IMR-90 (cell line): ENCODE measurements at regions not wholly inside any gene's neighbourhood (a gene's known extent, or its start where the extent isn't known, plus 50 kb on each side); places are given as distances from the start of the nearest gene placed in this dataset.

Experiments
- ATAC-seq: fragments of 200-7000 bp; cut with Tn5 transposase; 2 replicates; pipeline ENCODE4 v1.9.1; 2020; ENCODE audit warnings: low read depth, mild to moderate bottlenecking, moderate library complexity
- BruUV-seq: library from RNA; stranded (reverse); fragments of 400-500 nt; replicated peaks from 2 replicates; lab custom pipeline; 2021; lab: Mats Ljungman, UMichigan
- CTCF ChIA-PET: fragments of 300-600 bp; formaldehyde crosslinking; extraction: SDS; loops from one replicate; lab custom pipeline; 2021; ENCODE audit warnings: antibody characterized with exemption; lab: Yijun Ruan, JAX
- POLR2A ChIA-PET: fragments of 300-600 bp; sonication (Branson Sonifier 250); formaldehyde crosslinking; loops from one replicate; lab custom pipeline; 2022; ENCODE audit warnings: antibody characterized with exemption; ENCODE audit not compliant: unreplicated experiment; lab: Charles Lee
- DNase-seq: peaks from one replicate; pipeline ENCODE4 v3.0.0; 2013
- H2AFZ ChIP-seq: replicated peaks from 2 replicates; pipeline ENCODE3; 2013; ENCODE audit warnings: low read length, mild to moderate bottlenecking; ENCODE audit not compliant: poor library complexity
- H2AK5ac ChIP-seq: 2 replicates; pipeline ENCODE4 v1.6.1; 2013; ENCODE audit warnings: low read depth, low read length, inconsistent platforms
- H2AK9ac ChIP-seq: replicated peaks from 2 replicates; pipeline ENCODE3; 2013; ENCODE audit warnings: mild to moderate bottlenecking, low read depth, low read length, moderate library complexity; ENCODE audit not compliant: poor library complexity
- H2BK120ac ChIP-seq: 2 replicates; pipeline ENCODE4 v1.6.1; 2013; ENCODE audit warnings: low read depth, low read length, inconsistent platforms
- H2BK15ac ChIP-seq: 3 replicates; pipeline ENCODE4 v1.6.1; 2013; ENCODE audit warnings: low read depth, low read length, inconsistent platforms
- H2BK20ac ChIP-seq: 2 replicates; pipeline ENCODE4 v1.6.1; 2013; ENCODE audit warnings: low read depth, mild to moderate bottlenecking, inconsistent platforms, low read length, moderate library complexity
- H2BK5ac ChIP-seq: 2 replicates; pipeline ENCODE4 v1.6.1; 2013; ENCODE audit warnings: mild to moderate bottlenecking, low read depth, low read length, inconsistent platforms; ENCODE audit not compliant: poor library complexity, severe bottlenecking
- H3K14ac ChIP-seq: replicated peaks from 2 replicates; pipeline ENCODE4 v1.6.1; 2013; ENCODE audit warnings: low read depth, low read length, inconsistent platforms
- H3K18ac ChIP-seq: 2 replicates; pipeline ENCODE4 v1.6.1; 2013; ENCODE audit warnings: low read depth, low read length, control low read depth
- H3K23ac ChIP-seq: 2 replicates; pipeline ENCODE4 v1.6.1; 2013; ENCODE audit warnings: low read depth, low read length, inconsistent platforms
- H3K27ac ChIP-seq: 2 replicates; pipeline ENCODE4 v1.5.1; 2013; ENCODE audit warnings: mild to moderate bottlenecking, control low read depth, low read length; ENCODE audit not compliant: insufficient read depth
- H3K27me3 ChIP-seq: 2 replicates; pipeline ENCODE4 v1.6.1; 2013; ENCODE audit warnings: low read length; ENCODE audit not compliant: control insufficient read depth, insufficient read depth
- H3K36me3 ChIP-seq: 2 replicates; pipeline ENCODE4 v1.6.1; 2013; ENCODE audit warnings: low read length, mixed read lengths; ENCODE audit not compliant: control insufficient read depth, insufficient read depth
- H3K4ac ChIP-seq: 2 replicates; pipeline ENCODE4 v1.6.1; 2013; ENCODE audit warnings: low read depth, low read length, inconsistent platforms
- H3K4me1 ChIP-seq: 2 replicates; pipeline ENCODE4 v1.6.1; 2013; ENCODE audit warnings: low read length, mixed read lengths; ENCODE audit not compliant: control insufficient read depth, insufficient read depth
- H3K4me2 ChIP-seq: 2 replicates; pipeline ENCODE4 v1.6.1; 2013; ENCODE audit warnings: low read depth, mild to moderate bottlenecking, control low read depth, low read length, moderate library complexity
- H3K4me3 ChIP-seq: 2 replicates; pipeline ENCODE4 v1.5.1; 2013; ENCODE audit warnings: low read depth, mild to moderate bottlenecking, control low read depth, low read length, moderate library complexity; ENCODE audit not compliant: insufficient read depth
- H3K56ac ChIP-seq: 2 replicates; pipeline ENCODE4 v1.6.1; 2013; ENCODE audit warnings: low read length, inconsistent platforms; ENCODE audit not compliant: insufficient read depth; ENCODE audit errors: extremely low read depth
- H3K79me1 ChIP-seq, 2 experiments: 2 replicates each; pipeline ENCODE4 v1.6.1; 2013; ENCODE audit warnings: low read length in 2 of 2, inconsistent platforms in 1 of 2, low read depth in 1 of 2
- H3K9ac ChIP-seq: 2 replicates; pipeline ENCODE4 v1.6.1; 2013; ENCODE audit warnings: low read depth, low read length, control low read depth
- H3K9me1 ChIP-seq: 2 replicates; pipeline ENCODE4 v1.6.1; 2013; ENCODE audit warnings: low read length, inconsistent platforms; ENCODE audit not compliant: insufficient read depth
- H3K9me3 ChIP-seq: 2 replicates; pipeline ENCODE4 v1.6.1; 2013; ENCODE audit warnings: low read length; ENCODE audit not compliant: control insufficient read depth, insufficient read depth
- H4K20me1 ChIP-seq: 2 replicates; pipeline ENCODE4 v1.6.1; 2013; ENCODE audit warnings: low read length, inconsistent platforms; ENCODE audit not compliant: insufficient read depth
- H4K5ac ChIP-seq: 2 replicates; pipeline ENCODE4 v1.6.1; 2013; ENCODE audit warnings: mild to moderate bottlenecking, low read depth, low read length, control low read depth
- H4K8ac ChIP-seq, 2 experiments: 2 replicates each; pipeline ENCODE4 v1.6.1; 2013; ENCODE audit warnings: low read depth in 2 of 2, low read length in 2 of 2, control low read depth in 1 of 2, inconsistent platforms in 1 of 2
- H4K91ac ChIP-seq: 2 replicates; pipeline ENCODE4 v1.6.1; 2013; ENCODE audit warnings: low read depth, low read length, inconsistent platforms; ENCODE audit not compliant: insufficient read depth
- BHLHE40 ChIP-seq: fragments of 150-350 bp; IDR thresholded peaks from 2 replicates; pipeline ENCODE4 v1.6.1; 2016; ENCODE audit warnings: mild to moderate bottlenecking, low read depth, low read length
- ELK1 ChIP-seq: fragments of 150-350 bp; IDR thresholded peaks from 2 replicates; pipeline ENCODE4 v1.6.1; 2016; ENCODE audit warnings: low read depth, mild to moderate bottlenecking, low read length, moderate library complexity, borderline replicate concordance
- MAFK ChIP-seq: IDR thresholded peaks from 2 replicates; pipeline ENCODE4 v1.6.1; 2012; ENCODE audit warnings: low read depth, low read length, improper control_type of control experiment
- MAZ ChIP-seq: IDR thresholded peaks from 2 replicates; pipeline ENCODE4 v1.6.1; 2012; ENCODE audit warnings: low read depth, mild to moderate bottlenecking, low read length, improper control_type of control experiment, moderate library complexity, borderline replicate concordance
- MXI1 ChIP-seq: IDR thresholded peaks from 2 replicates; pipeline ENCODE4 v1.6.1; 2012; ENCODE audit warnings: low read depth, mild to moderate bottlenecking, low read length, moderate library complexity, borderline replicate concordance
- NFE2L2 ChIP-seq: fragments of 150-350 bp; IDR thresholded peaks from 2 replicates; pipeline ENCODE4 v1.6.1; 2016; ENCODE audit warnings: low read depth, mild to moderate bottlenecking, low read length
- POLR2A ChIP-seq: IDR thresholded peaks from 2 replicates; pipeline ENCODE4 v1.6.1; 2012; ENCODE audit warnings: mild to moderate bottlenecking, low read depth, low read length
- RAD21 ChIP-seq: IDR thresholded peaks from 2 replicates; pipeline ENCODE4 v1.6.1; 2012; ENCODE audit warnings: low read length, improper control_type of control experiment
- RCOR1 ChIP-seq: IDR thresholded peaks from 2 replicates; pipeline ENCODE4 v1.6.1; 2012; ENCODE audit warnings: mild to moderate bottlenecking, low read length, improper control_type of control experiment; ENCODE audit not compliant: insufficient replicate concordance
- RFX5 ChIP-seq: IDR thresholded peaks from 2 replicates; pipeline ENCODE4 v1.8.0; 2012; ENCODE audit warnings: low read depth, mild to moderate bottlenecking, low read length, moderate library complexity
- WGBS, 2 experiments: methylation state at CpG; one replicate each; pipeline versions ENCODE4 v1.1.5 to v1.1.7; 2013; ENCODE audit warnings: missing lambda C conversion rate in 2 of 2; ENCODE audit not compliant: insufficient read length in 1 of 2; ENCODE audit errors: extremely low coverage in 2 of 2; 5-methylcytosine and 5-hydroxymethylcytosine counted together
- dilution Hi-C: fragments of 300-500 bp; cut with HindIII; formaldehyde crosslinking; loops from one replicate; pipeline ENCODE4 v1.14.3; 2018; ENCODE audit warnings: low sequenced_read_pairs; ENCODE audit not compliant: unreplicated experiment
- in situ Hi-C: fragments of 300-500 bp; cut with MboI; formaldehyde crosslinking; loops from 3 replicates; pipeline ENCODE4 v1.14.3; 2019; ENCODE audit warnings: low sequenced_read_pairs, inconsistent platforms, mixed read lengths
- intact Hi-C: fragments of 100-400 bp; cut with micrococcal nuclease; formaldehyde crosslinking; loops from 2 replicates; pipeline ENCODE4 v1.10.0; 2022

- H3K36me3 ChIP-seq = no peaks in the 10 kb centered on the region
- WGBS, 2 experiments = no CpG with 5 or more reads among the region's 2 CpGs
- H3K9me1 ChIP-seq = peaks cover 35% of the 10 kb centered on the region
- DNase-seq (no peak), ATAC-seq (no peak)
- peak overlapping the region; percentile 34; the same call in 1 of the 2 replicates for H2AK5ac ChIP-seq
- no peak overlapping the region for H3K4me3 ChIP-seq
- dilution Hi-C loops (no loop called here), in situ Hi-C loops (no loop called here), intact Hi-C loops (no loop called here)
- H2AFZ ChIP-seq = no peak overlapping the region
- H3K27me3 ChIP-seq = no peaks in the 10 kb centered on the region
- H3K4me2 ChIP-seq = no peak overlapping the region
- peak overlapping the region; percentile 39 for H3K4ac ChIP-seq
- no peak for TF ChIP-seq BHLHE40
- no peak for TF ChIP-seq ELK1
- no peak for TF ChIP-seq MAZ
- no peak for TF ChIP-seq RAD21
- no peak for TF ChIP-seq MXI1
- TF ChIP-seq MAFK = no peak
- TF ChIP-seq RFX5 = no peak
- TF ChIP-seq RCOR1 = no peak
- TF ChIP-seq NFE2L2 = no peak
- no peak for TF ChIP-seq POLR2A
- no peak overlapping the region for H3K18ac ChIP-seq
- H3K9me3 ChIP-seq = no peaks in the 10 kb centered on the region
- H3K4me1 ChIP-seq = peaks cover 10% of the 10 kb centered on the region
- no peaks in the 10 kb centered on the region for H3K79me1 ChIP-seq
- peak overlapping the region; percentile 59 for H2BK120ac ChIP-seq
- no peak overlapping the region for H3K9ac ChIP-seq
- H3K56ac ChIP-seq = no peak overlapping the region
- peak overlapping the region; percentile 42; the same call in 2 of the 3 replicates for H2BK15ac ChIP-seq
- H2BK20ac ChIP-seq = peak overlapping the region; percentile 59; the same call in 1 of the 2 replicates
- H2AK9ac ChIP-seq = no peak overlapping the region
- POLR2A ChIA-PET = no interaction called here
- H4K91ac ChIP-seq = no peak overlapping the region; the same call in 1 of the 2 replicates
- H4K8ac ChIP-seq = 0 out of 4 replicates have a peak overlapping the region, but pooled peaks of 1 of the 2 experiments have one; percentile 29
- no peak overlapping the region for H3K27ac ChIP-seq
- CTCF ChIA-PET = no interaction called here
- no peaks in the 10 kb centered on the region for H4K20me1 ChIP-seq
- BruUV-seq = no TSS peak
- H3K23ac ChIP-seq = no peak overlapping the region
- no peak overlapping the region for H3K14ac ChIP-seq
- H4K5ac ChIP-seq = no peak overlapping the region
- H2BK5ac ChIP-seq = no peak overlapping the region
Measured at GRCh38 chr6:40959781-40960327, 79.2 kb downstream of the UNC5CL start.
